Muscle layer of duodenum (tissue), 2 donors: ENCODE measurements at regions not wholly inside any gene's neighbourhood (a gene's known extent, or its start where the extent isn't known, plus 50 kb on each side); places are given as distances from the start of the nearest gene placed in this dataset.
"Not testable (repeated sequence)": the region's sequence is repeated elsewhere in the genome, so short reads cannot be mapped to it uniquely, and the experiment has no call there.

Experiments used
- H3K27ac ChIP-seq: one replicate; pipeline ENCODE4 v1.7.0; 2013; ENCODE audit warnings: mild to moderate bottlenecking, low read length
- H3K27me3 ChIP-seq: one replicate; pipeline ENCODE4 v1.7.0; 2013; ENCODE audit warnings: low read depth, mild to moderate bottlenecking, control low read depth, low read length
- H3K36me3 ChIP-seq, 2 donors: one replicate each; pipeline ENCODE4 v1.7.0; 2013; ENCODE audit warnings: low read length in 2 of 2, control low read depth in 1 of 2, mild to moderate bottlenecking in 1 of 2; ENCODE audit not compliant: insufficient read depth in 2 of 2, control insufficient read depth in 1 of 2
- H3K4me1 ChIP-seq, 2 donors: one replicate each; pipeline ENCODE4 v1.7.0; 2013; ENCODE audit warnings: low read length in 2 of 2, mild to moderate bottlenecking in 2 of 2, control low read depth in 1 of 2, moderate library complexity in 1 of 2; ENCODE audit not compliant: insufficient read depth in 2 of 2, control insufficient read depth in 1 of 2
- H3K4me3 ChIP-seq, 2 donors: one replicate each; pipeline ENCODE4 v1.7.0; 2013; ENCODE audit warnings: low read length in 2 of 2, low read depth in 1 of 2, mild to moderate bottlenecking in 1 of 2
- H3K9me3 ChIP-seq, 2 donors: one replicate each; pipeline ENCODE4 v1.7.0; 2013; ENCODE audit warnings: low read length in 2 of 2, control low read depth in 1 of 2, mild to moderate bottlenecking in 1 of 2; ENCODE audit not compliant: control insufficient read depth in 1 of 2
- donor health status: healthy.

DNA sequence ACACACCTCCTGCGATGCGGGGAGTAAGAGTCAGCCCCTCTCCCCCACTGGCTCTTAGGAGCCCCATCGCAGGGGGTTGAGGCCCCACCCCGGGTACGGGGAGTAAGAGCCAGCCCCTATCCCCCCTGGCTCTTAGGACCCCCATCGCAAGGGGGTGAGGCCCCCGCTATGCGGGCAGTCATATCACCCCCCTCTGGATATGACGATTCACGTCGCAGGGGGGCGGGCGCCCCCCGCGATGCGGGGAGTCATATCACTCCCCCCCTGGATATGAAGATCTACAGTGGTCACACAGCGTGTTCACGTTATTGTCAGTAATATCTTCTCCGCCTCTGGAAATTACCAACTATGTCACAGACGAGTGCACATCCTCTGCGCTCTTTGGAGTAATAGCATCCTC lies 61.1 kb downstream of the DEFB131A start:
- not testable (repeated sequence) for H3K27ac ChIP-seq, H3K9me3 ChIP-seq, H3K4me3 ChIP-seq, H3K27me3 ChIP-seq, H3K36me3 ChIP-seq, H3K4me1 ChIP-seq

DNA sequence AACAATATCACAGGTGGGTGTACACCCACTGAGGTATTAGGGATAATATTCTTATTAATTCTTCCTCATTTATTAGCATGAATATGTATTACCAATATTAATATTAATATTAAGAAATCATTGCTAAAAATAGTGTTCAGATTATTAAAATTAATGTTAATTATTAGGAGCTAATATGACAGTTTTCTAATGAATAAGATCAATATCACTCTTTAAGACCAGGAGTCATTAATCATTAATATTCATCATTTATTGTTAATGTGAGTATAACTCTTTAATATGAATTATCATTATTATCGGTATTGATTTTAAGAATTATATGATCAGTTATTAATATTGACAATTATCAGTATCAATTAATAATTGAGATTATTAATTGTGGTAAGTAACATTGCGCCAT lies 62.5 kb downstream of the DEFB131A start:
- not testable (repeated sequence) for H3K36me3 ChIP-seq, H3K27me3 ChIP-seq, H3K27ac ChIP-seq, H3K4me3 ChIP-seq, H3K9me3 ChIP-seq, H3K4me1 ChIP-seq

DNA sequence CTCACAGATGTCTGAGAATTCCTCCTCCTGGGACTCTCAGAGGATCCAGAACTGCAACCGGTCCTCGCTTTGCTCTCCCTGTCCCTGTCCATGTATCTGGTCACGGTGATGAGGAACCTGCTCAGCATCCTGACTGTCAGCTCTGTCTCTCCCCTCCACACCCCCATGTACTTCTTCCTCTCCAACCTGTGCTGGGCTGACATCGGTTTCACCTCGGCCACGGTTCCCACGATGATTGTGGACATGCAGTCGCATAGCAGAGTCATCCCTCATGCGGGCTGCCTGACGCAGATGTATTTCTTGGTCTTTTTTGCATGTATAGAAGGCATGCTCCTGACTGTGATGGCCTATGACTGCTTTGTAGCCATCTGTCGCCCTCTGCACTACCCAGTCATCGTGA lies 68.7 kb downstream of the DEFB131A start:
- H3K27me3 ChIP-seq, H3K4me3 ChIP-seq, H3K36me3 ChIP-seq, H3K27ac ChIP-seq, H3K9me3 ChIP-seq, H3K4me1 ChIP-seq: not testable (repeated sequence)

DNA sequence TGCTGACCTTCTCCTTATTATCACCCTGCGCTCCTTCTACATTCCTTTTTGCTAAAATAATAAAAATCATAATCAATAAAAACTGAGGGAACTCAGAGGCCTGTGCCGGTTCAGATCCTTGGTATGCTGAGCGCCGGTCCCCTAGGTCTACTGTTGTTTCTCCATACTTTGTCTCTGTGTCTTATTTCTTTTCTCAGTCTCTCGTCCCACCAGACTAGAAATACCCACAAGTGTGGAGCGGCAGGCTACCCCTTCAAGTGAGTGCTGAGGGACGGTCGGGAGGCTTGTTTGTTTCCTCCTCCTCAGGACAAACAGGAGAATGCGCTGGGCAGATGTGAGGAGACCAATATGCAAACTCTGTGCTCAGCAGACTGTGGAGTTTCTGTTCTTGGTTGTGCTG lies 75.4 kb downstream of the DEFB131A start:
- H3K9me3 ChIP-seq, H3K4me3 ChIP-seq, H3K27ac ChIP-seq, H3K36me3 ChIP-seq, H3K27me3 ChIP-seq, H3K4me1 ChIP-seq: not testable (repeated sequence)

DNA sequence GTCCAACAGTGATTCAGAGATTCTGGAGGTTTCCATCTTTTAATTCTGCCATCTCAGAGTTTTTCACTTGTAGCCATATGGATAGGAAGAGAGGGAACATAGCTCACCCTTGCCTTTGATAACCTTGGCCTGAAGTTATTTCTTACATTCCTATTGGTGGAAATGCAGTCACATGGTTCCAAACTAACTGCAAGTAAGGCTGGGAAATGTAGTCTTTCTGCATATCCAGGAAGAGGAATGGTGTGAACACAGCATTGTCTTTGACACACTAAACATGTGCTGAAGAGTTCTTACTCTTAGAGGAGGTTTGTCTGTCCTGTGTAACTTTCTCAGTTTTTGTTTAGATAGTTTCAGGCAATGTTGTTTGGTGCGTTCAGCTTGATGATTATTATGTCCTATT lies 78.7 kb downstream of the DEFB131A start:
- not testable (repeated sequence) for H3K27ac ChIP-seq, H3K9me3 ChIP-seq, H3K4me1 ChIP-seq, H3K4me3 ChIP-seq, H3K36me3 ChIP-seq, H3K27me3 ChIP-seq

DNA sequence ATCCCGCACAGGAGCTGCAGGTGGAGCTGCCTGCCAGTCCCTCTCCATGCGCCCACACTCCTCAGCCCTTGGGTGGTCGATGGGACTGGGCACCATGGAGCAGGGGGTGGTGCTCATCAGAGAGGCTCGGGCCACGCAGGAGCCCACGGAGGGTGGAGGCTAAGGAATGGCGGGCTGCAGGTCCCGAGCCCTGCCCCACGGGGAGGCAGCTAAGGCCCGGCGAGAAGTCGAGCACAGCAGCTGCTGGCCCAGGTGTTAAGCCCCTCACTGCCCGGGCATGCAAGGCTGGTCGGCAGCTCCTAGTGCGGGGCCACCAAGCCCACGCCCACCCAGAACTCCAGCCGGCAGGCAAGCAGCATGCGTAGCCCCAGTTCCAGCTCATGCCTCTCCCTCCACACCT lies 80.2 kb downstream of the DEFB131A start:
- not testable (repeated sequence) for H3K27ac ChIP-seq, H3K36me3 ChIP-seq, H3K9me3 ChIP-seq, H3K27me3 ChIP-seq, H3K4me1 ChIP-seq, H3K4me3 ChIP-seq

DNA sequence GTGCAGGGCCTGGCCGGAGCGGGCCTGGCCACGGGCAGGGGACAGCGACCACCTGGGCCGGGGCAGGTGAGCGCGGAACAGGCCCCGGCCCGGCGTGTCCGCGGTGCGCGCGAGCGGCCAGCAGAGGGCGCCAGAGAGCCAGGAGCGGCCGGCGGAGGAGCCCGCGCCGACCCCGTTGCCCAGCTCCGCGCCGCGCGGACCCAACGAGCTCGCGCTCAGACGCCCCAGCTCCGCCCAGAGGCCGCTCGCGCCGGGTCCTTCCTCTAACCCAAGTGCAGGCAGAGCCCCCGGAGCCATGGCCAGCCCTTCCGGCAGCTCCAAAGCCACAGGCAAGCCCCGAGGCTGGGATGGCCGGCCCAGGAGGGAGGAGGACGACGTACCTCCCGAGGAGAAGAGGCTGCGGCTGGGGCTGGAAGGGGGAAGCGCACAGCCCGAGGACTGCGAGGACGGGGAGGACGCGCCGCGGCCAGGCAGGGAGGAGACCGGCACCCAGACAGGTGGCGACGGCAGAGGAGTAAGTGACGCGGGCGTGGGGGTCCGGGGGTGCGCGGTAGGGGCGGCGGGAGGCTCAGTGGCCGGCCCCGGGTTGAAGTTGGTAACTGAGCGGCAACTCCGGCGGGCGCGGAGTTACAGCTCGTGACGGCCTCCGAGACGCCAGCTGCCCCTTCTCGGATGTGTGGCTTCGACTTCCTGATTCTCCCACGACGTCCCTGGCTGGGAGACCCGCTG lies 88.1 kb downstream of the DEFB131A start:
- not testable (repeated sequence) for H3K27ac ChIP-seq, H3K27me3 ChIP-seq, H3K4me1 ChIP-seq, H3K9me3 ChIP-seq, H3K36me3 ChIP-seq
- H3K4me3 ChIP-seq = peak overlapping the region in 1 of 2 donors; percentile 70

DNA sequence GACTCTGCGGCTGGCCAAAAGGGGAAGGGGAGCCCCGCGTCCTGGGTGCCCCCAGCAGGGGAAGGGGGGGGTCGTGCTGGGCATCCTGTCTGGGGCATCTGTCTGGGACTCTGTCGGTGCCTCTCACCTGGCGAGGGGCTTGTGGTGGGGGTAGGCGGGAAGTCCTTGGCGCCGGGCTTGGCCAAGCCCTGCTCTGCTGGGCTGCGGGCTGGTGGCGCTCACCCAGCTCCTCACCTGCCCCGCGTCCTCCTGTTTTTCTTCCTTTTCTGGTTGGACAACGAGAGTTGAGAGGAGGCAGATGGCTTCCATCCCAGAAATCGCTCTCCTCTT lies 88.6 kb downstream of the DEFB131A start:
- H3K36me3 ChIP-seq, H3K4me1 ChIP-seq, H3K9me3 ChIP-seq, H3K27ac ChIP-seq, H3K27me3 ChIP-seq: not testable (repeated sequence)
- H3K4me3 ChIP-seq = peak overlapping the region in 1 of 2 donors; percentile 70

DNA sequence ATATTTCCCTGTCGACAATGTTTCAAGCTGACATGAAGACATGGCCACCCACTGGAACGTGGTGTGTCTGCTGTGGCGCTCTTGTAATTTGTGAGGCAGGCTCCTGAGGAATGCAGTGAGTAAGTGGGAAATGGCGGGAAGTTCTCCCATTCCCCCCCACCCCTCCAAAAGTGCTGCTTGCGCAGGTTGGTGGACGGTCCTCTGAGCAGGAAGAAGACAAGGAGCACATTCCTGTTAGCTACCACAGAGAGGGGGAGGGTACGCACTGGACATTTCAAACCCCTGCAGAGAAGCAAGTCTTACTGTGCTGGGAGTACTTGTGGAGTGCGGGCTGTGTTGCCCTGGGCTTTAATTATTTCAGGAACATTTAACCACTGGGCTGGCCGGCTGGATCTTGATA lies 92.9 kb downstream of the DEFB131A start:
- H3K27me3 ChIP-seq, H3K4me3 ChIP-seq, H3K27ac ChIP-seq, H3K4me1 ChIP-seq, H3K36me3 ChIP-seq, H3K9me3 ChIP-seq: not testable (repeated sequence)

DNA sequence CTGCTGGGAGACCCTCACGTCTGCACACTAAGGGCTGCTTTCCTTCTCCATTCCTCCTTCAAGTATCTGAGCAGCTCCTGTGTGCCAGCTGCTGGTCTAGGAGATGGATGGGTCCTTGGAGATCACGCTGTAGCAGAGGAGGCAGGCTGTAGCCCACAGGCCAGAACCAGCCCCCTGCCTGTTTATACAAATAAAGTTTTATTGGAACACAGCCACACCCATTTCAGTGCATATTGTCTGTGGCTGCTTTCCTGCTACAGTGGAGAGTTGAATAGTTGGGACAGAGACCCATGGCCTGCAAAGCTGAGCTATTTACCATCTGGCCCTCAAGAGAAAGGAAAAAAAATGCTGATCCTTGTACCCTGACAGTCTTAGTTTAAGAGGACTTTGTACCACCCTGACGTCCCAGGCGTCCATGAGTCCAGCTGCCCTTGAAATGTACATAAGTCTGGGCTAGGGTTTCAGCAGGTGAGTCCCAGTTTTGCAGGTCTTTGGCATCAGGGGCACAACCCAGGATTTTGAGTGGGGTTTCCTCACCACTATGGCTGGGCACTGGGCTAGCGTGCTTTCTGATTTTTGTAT lies 95.8 kb downstream of the DEFB131A start:
- H3K27ac ChIP-seq, H3K4me3 ChIP-seq, H3K36me3 ChIP-seq, H3K9me3 ChIP-seq, H3K27me3 ChIP-seq, H3K4me1 ChIP-seq: not testable (repeated sequence)

DNA sequence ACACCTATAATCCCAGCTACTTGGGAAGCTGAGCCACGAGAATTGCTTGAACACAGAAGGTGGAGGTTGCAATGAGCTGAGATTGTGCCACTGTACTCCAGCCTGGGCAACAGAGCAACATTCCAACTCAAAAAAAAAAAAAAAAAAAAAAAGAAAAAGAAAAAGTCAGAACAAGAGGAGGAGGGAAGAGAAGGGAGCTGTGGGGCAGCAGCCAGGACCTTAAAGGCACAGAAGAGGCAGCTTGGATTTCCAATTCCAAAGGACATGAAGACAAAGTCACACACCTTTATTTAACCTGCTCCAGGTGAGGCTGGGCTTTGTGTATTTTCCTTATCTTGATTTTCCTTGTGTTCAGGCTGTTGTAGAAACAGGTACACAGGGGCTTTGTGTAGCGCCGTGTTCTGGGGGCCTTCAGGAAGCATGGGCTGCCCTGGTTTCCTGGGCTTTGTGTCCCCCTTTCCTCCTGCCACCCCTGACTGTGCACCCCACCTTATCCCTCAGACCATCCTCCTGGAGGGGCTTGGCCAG lies 97.2 kb downstream of the DEFB131A start:
- not testable (repeated sequence) for H3K27ac ChIP-seq, H3K4me3 ChIP-seq, H3K9me3 ChIP-seq, H3K4me1 ChIP-seq, H3K27me3 ChIP-seq, H3K36me3 ChIP-seq

DNA sequence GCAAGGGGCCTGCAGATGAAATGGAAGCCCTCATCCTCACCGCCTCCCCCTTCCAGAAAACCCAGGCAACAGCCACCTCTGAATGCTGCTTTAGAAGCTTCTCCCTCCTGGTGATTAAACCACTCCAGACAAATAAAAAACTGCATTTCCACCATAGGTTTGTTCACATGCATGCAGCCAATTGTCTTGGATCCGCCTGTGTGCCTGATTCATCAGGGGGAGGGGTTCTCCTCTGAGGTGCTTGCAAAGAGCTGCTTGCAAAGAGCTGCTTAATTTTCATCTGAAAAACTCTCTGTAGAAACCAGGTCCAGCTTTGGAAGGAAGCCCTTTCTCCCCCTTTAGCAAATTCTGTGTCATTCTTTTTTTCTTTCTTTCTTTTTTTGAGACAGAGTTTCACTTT lies 100.6 kb downstream of the DEFB131A start:
- H3K4me1 ChIP-seq, H3K36me3 ChIP-seq, H3K4me3 ChIP-seq, H3K9me3 ChIP-seq, H3K27ac ChIP-seq, H3K27me3 ChIP-seq: not testable (repeated sequence)
